GM12878 (cell line): ENCODE measurements at regions not wholly inside any gene's neighbourhood (a gene's known extent, or its start where the extent isn't known, plus 50 kb on each side); places are given as distances from the start of the nearest gene placed in this dataset.

ENCODE experiments used
- ATAC-seq: fragments of 200-7000 bp; cut with Tn5 transposase; 3 replicates; pipeline ENCODE4 v1.9.1; 2020; ENCODE audit warnings: mild to moderate bottlenecking, moderate library complexity
- BruUV-seq: library from RNA; stranded (reverse); fragments of 400-500 nt; replicated peaks from 2 replicates; lab custom pipeline; 2021; lab: Mats Ljungman, UMichigan
- CTCF ChIA-PET: fragments of 300-600 bp; sonication (Branson Sonifier 250); formaldehyde crosslinking; extraction: SDS; loops from one replicate; lab custom pipeline; 2021; ENCODE audit warnings: inconsistent platforms; lab: Yijun Ruan, JAX
- POLR2A ChIA-PET: fragments of 350-600 bp; formaldehyde crosslinking; extraction: SDS; loops from one replicate; lab custom pipeline; 2021; ENCODE audit warnings: inconsistent platforms; lab: Charles Lee
- RAD21 ChIA-PET: fragments of 300-600 bp; sonication (Branson Sonifier 250); formaldehyde crosslinking; loops from one replicate; lab custom pipeline; 2023; ENCODE audit warnings: antibody characterized with exemption; ENCODE audit not compliant: unreplicated experiment; lab: Charles Lee
- SMC1A ChIA-PET: fragments of 300-600 bp; sonication (Branson Sonifier 250); formaldehyde crosslinking; loops from one replicate; lab custom pipeline; 2023; ENCODE audit not compliant: unreplicated experiment, uncharacterized antibody; lab: Charles Lee
- DNase-seq: peaks from one replicate; pipeline ENCODE4 v3.0.0-alpha.2; 2011; ENCODE audit warnings: low read depth, low spot score
- FAIRE-seq: peaks from 3 replicates; lab custom pipeline; 2011; peaks lifted over from hg19 to GRCh38; lab: Jason Lieb, UNC
- H2AFZ ChIP-seq: 2 replicates; pipeline ENCODE4 v1.6.0; 2011; ENCODE audit warnings: low read depth, low read length, control low read depth; ENCODE audit not compliant: control insufficient read depth
- H3K27ac ChIP-seq: 2 replicates; pipeline ENCODE4 v1.5.1; 2011; ENCODE audit warnings: control low read depth; ENCODE audit not compliant: control insufficient read depth, insufficient read depth
- H3K27me3 ChIP-seq, 2 experiments: replicated peaks in 1 of 2; 2 replicates each; pipeline versions ENCODE4 v1.6.0 to v1.6.1; 2011; ENCODE audit warnings: low read length in 1 of 2; ENCODE audit not compliant: control insufficient read depth in 2 of 2, insufficient read depth in 2 of 2
- H3K36me3 ChIP-seq, 2 experiments: 2 replicates each; pipeline ENCODE4 v1.5.1; 2011; ENCODE audit warnings: low read length in 1 of 2; ENCODE audit not compliant: control insufficient read depth in 2 of 2, insufficient read depth in 2 of 2
- H3K4me1 ChIP-seq: 2 replicates; pipeline ENCODE4 v1.6.1; 2011; ENCODE audit warnings: mild to moderate bottlenecking, low read length, moderate library complexity, mixed read lengths; ENCODE audit not compliant: control insufficient read depth, insufficient read depth
- H3K4me2 ChIP-seq: 2 replicates; pipeline ENCODE4 v1.6.0; 2011; ENCODE audit warnings: control low read depth; ENCODE audit not compliant: control insufficient read depth, insufficient read depth
- H3K4me3 ChIP-seq: fragments of 200-600 bp; sonication (generic); 2 replicates; pipeline ENCODE4 v1.5.1; 2016
- H3K79me2 ChIP-seq: 2 replicates; pipeline ENCODE4 v1.6.0; 2011; ENCODE audit warnings: low read length; ENCODE audit not compliant: control insufficient read depth, insufficient read depth
- H3K9ac ChIP-seq: 2 replicates; pipeline ENCODE4 v1.8.0; 2011; ENCODE audit warnings: low read length, control low read depth, mixed read lengths; ENCODE audit not compliant: control insufficient read depth, insufficient read depth
- H3K9me3 ChIP-seq: replicated peaks from 3 replicates; pipeline ENCODE4 v1.5.1; 2011; ENCODE audit warnings: mild to moderate bottlenecking, low read length; ENCODE audit not compliant: control insufficient read depth, insufficient read depth
- H4K20me1 ChIP-seq: 2 replicates; pipeline ENCODE4 v1.6.0; 2011; ENCODE audit not compliant: control insufficient read depth, insufficient read depth
- ASH2L ChIP-seq: fragments of 300-600, 200-600 bp; sonication (generic); IDR thresholded peaks from 2 replicates; pipeline ENCODE4 v1.6.1; 2017; ENCODE audit warnings: low read depth, mild to moderate bottlenecking, borderline replicate concordance
- MAX ChIP-seq: IDR thresholded peaks from 2 replicates; pipeline ENCODE4 v1.6.1; 2012; ENCODE audit warnings: low read depth, low read length, improper control_type of control experiment
- MLLT1 ChIP-seq: fragments of 450-650 bp; IDR thresholded peaks from 2 replicates; pipeline ENCODE4 v1.6.1; 2016; ENCODE audit warnings: mild to moderate bottlenecking
- POLR2A ChIP-seq: IDR thresholded peaks from 2 replicates; pipeline ENCODE4 v1.6.1; 2011; ENCODE audit warnings: low read depth, mild to moderate bottlenecking, low read length
- SKIL ChIP-seq: fragments of 450-650 bp; IDR thresholded peaks from 2 replicates; pipeline ENCODE4 v1.6.1; 2017; ENCODE audit warnings: mild to moderate bottlenecking, low read depth, inconsistent platforms; ENCODE audit not compliant: poor library complexity, severe bottlenecking
- SP1 ChIP-seq: IDR thresholded peaks from one replicate; pipeline ENCODE4 v1.6.1; 2011; ENCODE audit warnings: low read depth, low read length
- TARDBP ChIP-seq: IDR thresholded peaks from 2 replicates; pipeline ENCODE4 v1.6.1; 2016; ENCODE audit warnings: borderline replicate concordance
- WRNIP1 ChIP-seq: IDR thresholded peaks from 2 replicates; pipeline ENCODE4 v1.6.1; 2011; ENCODE audit warnings: low read depth, low read length, improper control_type of control experiment, borderline replicate concordance
- ZBED1 ChIP-seq: IDR thresholded peaks from 2 replicates; pipeline ENCODE4 v1.6.1; 2016; ENCODE audit warnings: borderline replicate concordance
- ZNF687 ChIP-seq: fragments of 450-650 bp; IDR thresholded peaks from 2 replicates; pipeline ENCODE4 v1.6.1; 2017; ENCODE audit warnings: mild to moderate bottlenecking, moderate library complexity
- WGBS: methylation state at CpG from one replicate; pipeline ENCODE4 v1.1.6; 2016; ENCODE audit warnings: low lambda C conversion rate; ENCODE audit not compliant: insufficient replicate concordance, insufficient coverage; ENCODE audit errors: missing lambda C conversion rate; 5-methylcytosine and 5-hydroxymethylcytosine counted together
- in situ Hi-C: fragments of 300-500 bp; cut with MboI; formaldehyde crosslinking; loops from 9 replicates; pipeline ENCODE4 v1.14.3; 2018; ENCODE audit warnings: mixed read lengths
- intact Hi-C: fragments of 100-400 bp; cut with micrococcal nuclease; formaldehyde crosslinking; loops from one replicate; pipeline ENCODE4 v1.14.2; 2022; ENCODE audit not compliant: unreplicated experiment

- in situ Hi-C loops = no loop called here
- intact Hi-C loops = no loop called here
- Histone ChIP-seq H3K79me2 (no peaks in the 10 kb centered on the region), H3K36me3 (no peaks in the 10 kb centered on the region), H3K4me2 (no peak overlapping the region), H3K4me1 (no peaks in the 10 kb centered on the region), H3K9me3 (no peaks in the 10 kb centered on the region), H3K27me3 (no peaks in the 10 kb centered on the region; a peak in 1 of 4 replicates), H3K4me3 (no peak overlapping the region), H2AFZ (no peak overlapping the region), H3K9ac (no peak overlapping the region), H3K27ac (no peak overlapping the region), H4K20me1 (no peaks in the 10 kb centered on the region)
- CTCF ChIA-PET = no interaction called here
- ATAC-seq = no peak
- 26% methylated on average over 24 of the region's 24 CpGs for WGBS
- no TSS peak for BruUV-seq
- SMC1A ChIA-PET = no interaction called here
- RAD21 ChIA-PET = no interaction called here
- no peak for DNase-seq
- TF ChIP-seq SKIL = no peak
- no peak for TF ChIP-seq TARDBP
- no peak for TF ChIP-seq POLR2A
- no peak for TF ChIP-seq ZBED1
- POLR2A ChIA-PET = no interaction called here
- no peak for FAIRE-seq
These were observed 505.4 kb downstream of the MN1 start for GRCh38 chr22:27296091-27296675.

- ATAC-seq = no peak
- SMC1A ChIA-PET = no interaction called here
- no peak overlapping the region for H3K9ac ChIP-seq
- RAD21 ChIA-PET = no interaction called here
- no peak overlapping the region for H3K4me2 ChIP-seq
- no peak for FAIRE-seq
- TF ChIP-seq ZNF687 = no peak
- TF ChIP-seq MLLT1 = no peak
- no peak for TF ChIP-seq WRNIP1
- TF ChIP-seq ASH2L = no peak
- TF ChIP-seq MAX = no peak
- TF ChIP-seq SP1 = no peak
- TF ChIP-seq, all 136 proteins: peak for 0
- WGBS = 2% methylated on average over 7 of the region's 7 CpGs
- ChIA-PET CTCF (no interaction called here), POLR2A (no interaction called here)
- H2AFZ ChIP-seq = no peak overlapping the region
- no peak overlapping the region for H3K27ac ChIP-seq
- H3K27me3 ChIP-seq = no peaks in the 10 kb centered on the region; a peak in 1 of 4 replicates
- no peaks in the 10 kb centered on the region for H3K79me2 ChIP-seq
- H3K9me3 ChIP-seq = no peaks in the 10 kb centered on the region
- no peak for DNase-seq
- intact Hi-C loops = no loop called here
- in situ Hi-C loops = no loop called here
- H4K20me1 ChIP-seq = no peaks in the 10 kb centered on the region
- BruUV-seq = no TSS peak
- no peaks in the 10 kb centered on the region for H3K36me3 ChIP-seq
- H3K4me1 ChIP-seq = no peaks in the 10 kb centered on the region
- no peak overlapping the region for H3K4me3 ChIP-seq
These were observed 504.4 kb downstream of the MN1 start for GRCh38 chr22:27297125-27297524.
